SK-N-MC (cell line): ENCODE measurements at regions not wholly inside any gene's neighbourhood (a gene's known extent, or its start where the extent isn't known, plus 50 kb on each side); places are given as distances from the start of the nearest gene placed in this dataset.

ENCODE experiments used
- EZH2 ChIP-seq: fragments of 200-600 bp; sonication (generic); IDR thresholded peaks from one replicate; pipeline ENCODE4 v1.6.1; 2017; ENCODE audit warnings: antibody characterized with exemption
- POLR2AphosphoS5 ChIP-seq: IDR thresholded peaks from 2 replicates; pipeline ENCODE4 v1.6.1; 2012; ENCODE audit warnings: mild to moderate bottlenecking, low read depth, low read length, borderline replicate concordance

GRCh38 chr9:115850548-115851304, 302.9 kb upstream of the PAPPA start:
- TF ChIP-seq POLR2AphosphoS5 (no peak; the same call in 1 of the 2 replicates), EZH2 (no peak)
